Lung (tissue), 11 donors: ENCODE measurements at regions not wholly inside any gene's neighbourhood (a gene's known extent, or its start where the extent isn't known, plus 50 kb on each side); places are given as distances from the start of the nearest gene placed in this dataset.
A peak's percentile ranks its signal among the peaks of the same experiment; 100 is the strongest.

Experiments used
- ATAC-seq: fragments of 200-7000 bp; cut with Tn5 transposase; one replicate; pipeline ENCODE4 v1.9.1; 2020; ENCODE audit warnings: moderate number of reproducible peaks; ENCODE audit not compliant: insufficient read depth, low FRiP score
- DNase-seq, 3 donors: peaks; one replicate each; pipeline ENCODE4 v3.0.0-alpha.2; 2013 to 2017
- H3K27ac ChIP-seq, 2 donors: one replicate each; pipeline ENCODE4 v1.5.1; 2013; ENCODE audit warnings: mild to moderate bottlenecking in 2 of 2, moderate library complexity in 2 of 2, control low read depth in 1 of 2, inconsistent platforms in 1 of 2, low read depth in 1 of 2, low read length in 1 of 2
- H3K27me3 ChIP-seq, 3 donors: one replicate each; pipeline ENCODE4 v1.5.1; 2013; ENCODE audit warnings: low read length in 2 of 3; ENCODE audit not compliant: control insufficient read depth in 3 of 3, insufficient read depth in 3 of 3
- H3K36me3 ChIP-seq, 4 donors: one replicate each; pipeline ENCODE4 v1.5.1; 2013; ENCODE audit warnings: low read length in 4 of 4, mild to moderate bottlenecking in 1 of 4, moderate library complexity in 1 of 4; ENCODE audit not compliant: control insufficient read depth in 4 of 4, insufficient read depth in 4 of 4
- H3K4me1 ChIP-seq, 5 donors: one replicate each; pipeline ENCODE4 v1.5.1; 2013; ENCODE audit warnings: low read length in 5 of 5, mild to moderate bottlenecking in 2 of 5, moderate library complexity in 1 of 5; ENCODE audit not compliant: control insufficient read depth in 5 of 5, insufficient read depth in 5 of 5
- H3K4me3 ChIP-seq: one replicate; pipeline ENCODE4 v1.5.1; 2013; ENCODE audit warnings: mild to moderate bottlenecking, control low read depth, moderate library complexity
- H3K9ac ChIP-seq, 2 donors: one replicate each; pipeline ENCODE4 v1.5.1; 2013; ENCODE audit warnings: low read length in 2 of 2, control low read depth in 1 of 2; ENCODE audit not compliant: insufficient read depth in 1 of 2
- H3K9me3 ChIP-seq, 4 donors: one replicate each; pipeline ENCODE4 v1.5.1; 2013; ENCODE audit warnings: low read length in 3 of 4, mild to moderate bottlenecking in 1 of 4, moderate library complexity in 1 of 4; ENCODE audit not compliant: control insufficient read depth in 4 of 4, insufficient read depth in 3 of 4
- WGBS, 2 donors: extraction: QIAGEN DNeasy Blood & Tissue Kit; methylation state at CpG; one replicate each; pipeline ENCODE4 v1.1.7; 2013; 5-methylcytosine and 5-hydroxymethylcytosine counted together
- TF ChIP-seq, protein P1 (sequence below): IDR thresholded peaks from 2 replicates; pipeline ENCODE4 v1.5.1; 2012; ENCODE audit warnings: mild to moderate bottlenecking; ENCODE audit errors: control extremely low read depth, extremely low read depth
- donor health status: control.
- donor health status: control.
- donor health status: Bipolar disorder and iron deficiency.
- donor health status: healthy.
- donor health status: DM: yes; HTN: yes; CAD: no.

DNA sequence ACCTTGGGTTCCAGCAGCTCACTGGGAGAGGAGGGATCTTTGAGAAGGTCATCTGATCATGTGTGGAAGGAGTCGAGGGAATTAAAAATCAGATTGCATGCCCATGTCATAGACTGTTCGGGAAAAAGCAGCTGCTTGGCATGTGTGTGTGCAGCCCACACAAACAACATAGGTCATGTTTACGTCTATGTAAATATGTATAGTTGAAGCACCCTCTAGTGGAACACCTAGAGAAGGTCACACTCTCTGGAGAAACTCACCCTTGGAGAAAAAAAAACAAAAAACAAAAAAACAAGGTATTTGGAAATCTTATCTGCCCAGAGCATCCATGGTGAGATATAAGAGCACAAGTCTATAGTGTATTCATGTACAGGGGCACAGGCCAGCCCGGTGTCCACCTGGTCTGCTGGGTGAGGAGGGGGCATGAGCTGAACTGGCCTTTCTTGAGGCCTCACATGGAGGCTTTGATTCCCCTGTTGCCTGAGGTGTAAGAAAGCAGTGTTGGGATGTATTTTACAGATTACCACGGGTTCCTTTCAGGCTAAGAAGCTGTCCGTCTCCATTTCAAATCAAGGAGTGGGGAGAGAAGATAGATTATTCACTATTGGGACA lies 98.0 kb downstream of the NPY start:
- Histone ChIP-seq H3K9ac (no peak overlapping the region), H3K4me1 (peaks cover 0 to 2% (median 0%) of the 10 kb centered on the region in 5 donors), H3K4me3 (no peak overlapping the region), H3K9me3 (no peaks in the 10 kb centered on the region), H3K36me3 (no peaks in the 10 kb centered on the region), H3K27ac (no peak overlapping the region), H3K27me3 (no peaks in the 10 kb centered on the region)
- no peak for ATAC-seq
- DNase-seq = peak; percentile 36 to 58 (median 56)
- TF ChIP-seq, protein P1, sequence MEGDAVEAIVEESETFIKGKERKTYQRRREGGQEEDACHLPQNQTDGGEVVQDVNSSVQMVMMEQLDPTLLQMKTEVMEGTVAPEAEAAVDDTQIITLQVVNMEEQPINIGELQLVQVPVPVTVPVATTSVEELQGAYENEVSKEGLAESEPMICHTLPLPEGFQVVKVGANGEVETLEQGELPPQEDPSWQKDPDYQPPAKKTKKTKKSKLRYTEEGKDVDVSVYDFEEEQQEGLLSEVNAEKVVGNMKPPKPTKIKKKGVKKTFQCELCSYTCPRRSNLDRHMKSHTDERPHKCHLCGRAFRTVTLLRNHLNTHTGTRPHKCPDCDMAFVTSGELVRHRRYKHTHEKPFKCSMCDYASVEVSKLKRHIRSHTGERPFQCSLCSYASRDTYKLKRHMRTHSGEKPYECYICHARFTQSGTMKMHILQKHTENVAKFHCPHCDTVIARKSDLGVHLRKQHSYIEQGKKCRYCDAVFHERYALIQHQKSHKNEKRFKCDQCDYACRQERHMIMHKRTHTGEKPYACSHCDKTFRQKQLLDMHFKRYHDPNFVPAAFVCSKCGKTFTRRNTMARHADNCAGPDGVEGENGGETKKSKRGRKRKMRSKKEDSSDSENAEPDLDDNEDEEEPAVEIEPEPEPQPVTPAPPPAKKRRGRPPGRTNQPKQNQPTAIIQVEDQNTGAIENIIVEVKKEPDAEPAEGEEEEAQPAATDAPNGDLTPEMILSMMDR = no peak
- WGBS, 2 donors = 56 to 69% methylated on average over 6 of the region's 6 CpGs

DNA sequence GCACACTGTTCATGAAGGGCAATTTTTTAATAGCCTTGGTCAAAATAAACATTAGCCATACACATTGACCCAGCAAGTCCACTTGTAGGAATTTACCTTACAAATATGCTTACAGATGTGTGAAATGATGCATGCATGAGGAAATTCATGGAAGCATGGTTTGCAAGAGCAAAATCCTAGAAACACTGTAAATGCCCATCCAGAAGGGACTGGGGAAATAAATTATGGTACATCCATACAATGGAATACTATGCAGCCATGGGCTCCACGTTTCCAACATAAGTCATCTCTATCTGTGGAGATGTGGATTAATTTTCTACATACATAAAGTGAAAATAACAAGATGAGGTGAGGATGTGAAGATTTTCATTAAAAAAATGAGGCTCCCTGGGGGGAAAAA lies 99.1 kb downstream of the NPY start:
- TF ChIP-seq, protein P1 = no peak
- ATAC-seq = no peak
- no peaks in the 10 kb centered on the region for H3K27me3 ChIP-seq
- WGBS, 2 donors = 62 to 85% methylated on average over 1 of the region's 1 CpG
- DNase-seq = no peak
- H3K27ac ChIP-seq = no peak overlapping the region
- no peak overlapping the region for H3K9ac ChIP-seq
- H3K36me3 ChIP-seq = no peaks in the 10 kb centered on the region
- no peak overlapping the region for H3K4me3 ChIP-seq
- H3K4me1 ChIP-seq = peaks cover 0 to 2% (median 0%) of the 10 kb centered on the region in 5 donors
- no peaks in the 10 kb centered on the region for H3K9me3 ChIP-seq

DNA sequence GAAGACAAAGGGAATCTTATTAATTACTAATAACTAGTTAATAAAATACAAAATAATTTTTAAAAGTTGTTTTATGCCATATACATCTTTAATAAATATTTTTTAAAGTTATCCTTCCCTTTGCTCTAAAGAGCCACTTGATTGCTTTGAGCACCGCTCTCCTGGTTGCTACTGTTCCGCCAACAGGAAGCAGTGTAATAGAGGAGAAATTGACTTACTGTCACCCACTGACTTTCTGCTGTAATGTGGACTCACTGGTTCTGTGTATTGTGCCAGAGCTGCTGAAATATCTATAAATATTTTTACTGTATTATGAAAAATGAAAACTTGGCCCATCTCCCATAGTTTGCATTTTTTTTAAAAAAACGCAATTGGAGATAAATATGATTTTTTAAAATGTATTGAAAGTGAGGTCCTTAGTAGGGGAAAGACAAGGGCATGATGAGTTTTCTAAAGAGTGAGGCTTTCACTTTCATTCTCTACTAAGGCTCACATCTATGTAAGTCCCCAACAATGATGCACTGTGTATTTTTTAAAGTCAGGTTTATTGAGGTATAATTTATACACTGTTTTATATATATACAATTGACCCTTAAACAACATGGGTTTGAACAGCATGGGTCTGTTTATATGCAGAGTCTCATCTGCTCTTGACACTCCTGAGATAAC lies 100.5 kb downstream of the NPY start:
- Histone ChIP-seq H3K27ac (no peak overlapping the region), H3K27me3 (no peaks in the 10 kb centered on the region), H3K9me3 (no peaks in the 10 kb centered on the region), H3K4me3 (no peak overlapping the region), H3K9ac (no peak overlapping the region), H3K36me3 (no peaks in the 10 kb centered on the region), H3K4me1 (peaks cover 0 to 2% (median 0%) of the 10 kb centered on the region in 5 donors)
- no peak for ATAC-seq
- DNase-seq = peak in 2 of 3 donors; percentile 17 to 27
- TF ChIP-seq, protein P1 = no peak
- 57 to 65% methylated on average over 3 of the region's 3 CpGs for WGBS, 2 donors
